ENCODE measurements at regions not wholly inside any gene's neighbourhood (a gene's known extent, or its start where the extent isn't known, plus 50 kb on each side); places are given as distances from the start of the nearest gene placed in this dataset.

GRCh38 chr2:222807431-222807830 is 53.4 kb upstream of the ACSL3 start:
- POLR2A ChIA-PET: no interaction called here
- no peaks in the 10 kb centered on the region for H3K36me3 Mint-ChIP-seq
- CTCF ChIA-PET: interaction anchor here (1.2 kb wide), 1 partner anchor 11 kb away, joined by 8 read pairs; no protein-coding TSS in a partner anchor
- H3K4me3 Mint-ChIP-seq: no peak overlapping the region
- DNase-seq (ENCODE audit: low spot score) (no peak), ATAC-seq (no peak)
- TF ChIP-seq RELA (CRISPR knock-in tag; IDR thresholded peaks at IDR 0.05; ENCODE audit: borderline replicate concordance) (no peak), MAX (CRISPR knock-in tag; IDR thresholded peaks at IDR 0.05) (no peak), CBFB (CRISPR knock-in tag; IDR thresholded peaks at IDR 0.05; ENCODE audit: low read depth) (no peak), ZNF263 (CRISPR knock-in tag; IDR thresholded peaks at IDR 0.05; ENCODE audit: low read depth) (no peak), SOX15 (CRISPR knock-in tag; IDR thresholded peaks at IDR 0.05) (no peak), ZNF416 (CRISPR knock-in tag; IDR thresholded peaks at IDR 0.05) (no peak), ZSCAN18 (CRISPR knock-in tag; IDR thresholded peaks at IDR 0.05) (no peak), KAT7 (CRISPR knock-in tag; IDR thresholded peaks at IDR 0.05; ENCODE audit: borderline replicate concordance) (no peak), CREB1 (CRISPR knock-in tag; IDR thresholded peaks at IDR 0.05) (no peak), ESRRA (CRISPR knock-in tag; IDR thresholded peaks at IDR 0.05; ENCODE audit: borderline replicate concordance) (no peak), RORB (CRISPR knock-in tag; IDR thresholded peaks at IDR 0.05) (no peak), ETV6 (CRISPR knock-in tag; IDR thresholded peaks at IDR 0.05) (no peak), HMGA2 (CRISPR knock-in tag; IDR thresholded peaks at IDR 0.05) (no peak), ZNF317 (CRISPR knock-in tag; IDR thresholded peaks at IDR 0.05; ENCODE audit: borderline replicate concordance, low read depth) (no peak), ZBTB21 (CRISPR knock-in tag; IDR thresholded peaks at IDR 0.05; ENCODE audit: borderline replicate concordance) (no peak), E2F5 (CRISPR knock-in tag; IDR thresholded peaks at IDR 0.05) (no peak), ZNF671 (CRISPR knock-in tag; IDR thresholded peaks at IDR 0.05) (no peak), NFE2L1 (CRISPR knock-in tag; IDR thresholded peaks at IDR 0.05) (no peak), ZNF423 (CRISPR knock-in tag; IDR thresholded peaks at IDR 0.05) (no peak)
- H3K4me1 Mint-ChIP-seq: peaks cover 4% of the 10 kb centered on the region; the same call in 1 of the 2 replicates
- H3K9me3 Mint-ChIP-seq: no peaks in the 10 kb centered on the region
- H3K27me3 Mint-ChIP-seq (ENCODE audit: low read depth): no peaks in the 10 kb centered on the region
- no peak overlapping the region for H3K27ac Mint-ChIP-seq

- H3K9me3 Mint-ChIP-seq: no peaks in the 10 kb centered on the region
- H3K27me3 Mint-ChIP-seq (ENCODE audit: low read depth): no peaks in the 10 kb centered on the region
- H3K4me3 Mint-ChIP-seq: no peak overlapping the region
- ChIA-PET POLR2A (no interaction called here), CTCF (no interaction called here)
- ATAC-seq (no peak), DNase-seq (ENCODE audit: low spot score) (no peak)
- no peak overlapping the region for H3K27ac Mint-ChIP-seq
- no peak for TF ChIP-seq MYBL2 (CRISPR knock-in tag; IDR thresholded peaks at IDR 0.05)
- no peak for TF ChIP-seq PRDM15 (CRISPR knock-in tag; IDR thresholded peaks at IDR 0.05)
- TF ChIP-seq ETV6 (CRISPR knock-in tag; IDR thresholded peaks at IDR 0.05): no peak
- TF ChIP-seq ZNF396 (CRISPR knock-in tag; IDR thresholded peaks at IDR 0.05; ENCODE audit: borderline replicate concordance): no peak
- TF ChIP-seq NR2C2 (CRISPR knock-in tag; IDR thresholded peaks at IDR 0.05): no peak
- no peak for TF ChIP-seq JUN (CRISPR knock-in tag; IDR thresholded peaks at IDR 0.05)
- no peaks in the 10 kb centered on the region for H3K36me3 Mint-ChIP-seq
- peaks cover 4% of the 10 kb centered on the region; the same call in 1 of the 2 replicates for H3K4me1 Mint-ChIP-seq
These were observed 51.3 kb upstream of the ACSL3 start for GRCh38 chr2:222809582-222809981.
